GM12878 (cell line): ENCODE measurements at regions not wholly inside any gene's neighbourhood (a gene's known extent, or its start where the extent isn't known, plus 50 kb on each side); places are given as distances from the start of the nearest gene placed in this dataset.

ENCODE experiments used
- ATAC-seq: fragments of 200-7000 bp; cut with Tn5 transposase; 3 replicates; pipeline ENCODE4 v1.9.1; 2020; ENCODE audit warnings: mild to moderate bottlenecking, moderate library complexity
- BruUV-seq: library from RNA; stranded (reverse); fragments of 400-500 nt; replicated peaks from 2 replicates; lab custom pipeline; 2021; lab: Mats Ljungman, UMichigan
- CTCF ChIA-PET: fragments of 300-600 bp; sonication (Branson Sonifier 250); formaldehyde crosslinking; extraction: SDS; loops from one replicate; lab custom pipeline; 2021; ENCODE audit warnings: inconsistent platforms; lab: Yijun Ruan, JAX
- POLR2A ChIA-PET: fragments of 350-600 bp; formaldehyde crosslinking; extraction: SDS; loops from one replicate; lab custom pipeline; 2021; ENCODE audit warnings: inconsistent platforms; lab: Charles Lee
- RAD21 ChIA-PET: fragments of 300-600 bp; sonication (Branson Sonifier 250); formaldehyde crosslinking; loops from one replicate; lab custom pipeline; 2023; ENCODE audit warnings: antibody characterized with exemption; ENCODE audit not compliant: unreplicated experiment; lab: Charles Lee
- SMC1A ChIA-PET: fragments of 300-600 bp; sonication (Branson Sonifier 250); formaldehyde crosslinking; loops from one replicate; lab custom pipeline; 2023; ENCODE audit not compliant: unreplicated experiment, uncharacterized antibody; lab: Charles Lee
- DNase-seq: peaks from one replicate; pipeline ENCODE4 v3.0.0-alpha.2; 2011; ENCODE audit warnings: low read depth, low spot score
- FAIRE-seq: peaks from 3 replicates; lab custom pipeline; 2011; peaks lifted over from hg19 to GRCh38; lab: Jason Lieb, UNC
- H2AFZ ChIP-seq: 2 replicates; pipeline ENCODE4 v1.6.0; 2011; ENCODE audit warnings: low read depth, low read length, control low read depth; ENCODE audit not compliant: control insufficient read depth
- H3K27ac ChIP-seq: 2 replicates; pipeline ENCODE4 v1.5.1; 2011; ENCODE audit warnings: control low read depth; ENCODE audit not compliant: control insufficient read depth, insufficient read depth
- H3K27me3 ChIP-seq, 2 experiments: replicated peaks in 1 of 2; 2 replicates each; pipeline versions ENCODE4 v1.6.0 to v1.6.1; 2011; ENCODE audit warnings: low read length in 1 of 2; ENCODE audit not compliant: control insufficient read depth in 2 of 2, insufficient read depth in 2 of 2
- H3K36me3 ChIP-seq, 2 experiments: 2 replicates each; pipeline ENCODE4 v1.5.1; 2011; ENCODE audit warnings: low read length in 1 of 2; ENCODE audit not compliant: control insufficient read depth in 2 of 2, insufficient read depth in 2 of 2
- H3K4me1 ChIP-seq: 2 replicates; pipeline ENCODE4 v1.6.1; 2011; ENCODE audit warnings: mild to moderate bottlenecking, low read length, moderate library complexity, mixed read lengths; ENCODE audit not compliant: control insufficient read depth, insufficient read depth
- H3K4me2 ChIP-seq: 2 replicates; pipeline ENCODE4 v1.6.0; 2011; ENCODE audit warnings: control low read depth; ENCODE audit not compliant: control insufficient read depth, insufficient read depth
- H3K4me3 ChIP-seq: fragments of 200-600 bp; sonication (generic); 2 replicates; pipeline ENCODE4 v1.5.1; 2016
- H3K79me2 ChIP-seq: 2 replicates; pipeline ENCODE4 v1.6.0; 2011; ENCODE audit warnings: low read length; ENCODE audit not compliant: control insufficient read depth, insufficient read depth
- H3K9ac ChIP-seq: 2 replicates; pipeline ENCODE4 v1.8.0; 2011; ENCODE audit warnings: low read length, control low read depth, mixed read lengths; ENCODE audit not compliant: control insufficient read depth, insufficient read depth
- H3K9me3 ChIP-seq: replicated peaks from 3 replicates; pipeline ENCODE4 v1.5.1; 2011; ENCODE audit warnings: mild to moderate bottlenecking, low read length; ENCODE audit not compliant: control insufficient read depth, insufficient read depth
- H4K20me1 ChIP-seq: 2 replicates; pipeline ENCODE4 v1.6.0; 2011; ENCODE audit not compliant: control insufficient read depth, insufficient read depth
- ASH2L ChIP-seq: fragments of 300-600, 200-600 bp; sonication (generic); IDR thresholded peaks from 2 replicates; pipeline ENCODE4 v1.6.1; 2017; ENCODE audit warnings: low read depth, mild to moderate bottlenecking, borderline replicate concordance
- BCLAF1 ChIP-seq: fragments of 450-650 bp; IDR thresholded peaks from 2 replicates; pipeline ENCODE4 v1.6.1; 2017; ENCODE audit warnings: antibody characterized with exemption, mild to moderate bottlenecking, moderate library complexity
- GATAD2B ChIP-seq: fragments of 450-650 bp; conservative IDR thresholded peaks from 2 replicates; pipeline ENCODE4 v1.6.1; 2017; ENCODE audit warnings: low read depth, mild to moderate bottlenecking, moderate library complexity
- NFXL1 ChIP-seq: fragments of 450-650 bp; IDR thresholded peaks from 2 replicates; pipeline ENCODE4 v1.6.1; 2017; ENCODE audit warnings: antibody characterized with exemption, mild to moderate bottlenecking, borderline replicate concordance
- TCF12 ChIP-seq: IDR thresholded peaks from 2 replicates; pipeline ENCODE4 v1.6.1; 2011; ENCODE audit warnings: low read depth, mild to moderate bottlenecking, low read length
- ZBTB11 ChIP-seq: fragments of 450-650 bp; formaldehyde crosslinking; IDR thresholded peaks from 2 replicates; pipeline ENCODE4 v1.5.0; 2022; ENCODE audit warnings: mild to moderate bottlenecking, missing genetic modification characterization
- WGBS: methylation state at CpG from one replicate; pipeline ENCODE4 v1.1.6; 2016; ENCODE audit warnings: low lambda C conversion rate; ENCODE audit not compliant: insufficient replicate concordance, insufficient coverage; ENCODE audit errors: missing lambda C conversion rate; 5-methylcytosine and 5-hydroxymethylcytosine counted together
- in situ Hi-C: fragments of 300-500 bp; cut with MboI; formaldehyde crosslinking; loops from 9 replicates; pipeline ENCODE4 v1.14.3; 2018; ENCODE audit warnings: mixed read lengths
- intact Hi-C: fragments of 100-400 bp; cut with micrococcal nuclease; formaldehyde crosslinking; loops from one replicate; pipeline ENCODE4 v1.14.2; 2022; ENCODE audit not compliant: unreplicated experiment

GRCh38 chr4:186015212-186015817 lies 53.6 kb upstream of the TLR3 start:
- ChIA-PET SMC1A (no interaction called here), POLR2A (no interaction called here), RAD21 (no interaction called here), CTCF (interaction anchor here (0.7 kb wide), 1 partner anchor 953 kb away, joined by 3 read pairs; no protein-coding TSS in a partner anchor)
- H3K9ac ChIP-seq = no peak overlapping the region
- H3K27ac ChIP-seq = no peak overlapping the region
- H3K4me3 ChIP-seq = no peak overlapping the region
- no peak for ATAC-seq
- BruUV-seq = no TSS peak
- intact Hi-C loops (no loop called here), in situ Hi-C loops (no loop called here)
- no peaks in the 10 kb centered on the region for H3K4me1 ChIP-seq
- H3K4me2 ChIP-seq = no peak overlapping the region
- no peak overlapping the region for H2AFZ ChIP-seq
- 46% methylated on average over 12 of the region's 12 CpGs for WGBS
- TF ChIP-seq GATAD2B (no peak), ZBTB11 (CRISPR knock-in tag) (no peak), NFXL1 (no peak), BCLAF1 (no peak), TCF12 (no peak), ASH2L (no peak)
- no peaks in the 10 kb centered on the region for H3K79me2 ChIP-seq
- DNase-seq = no peak
- no peaks in the 10 kb centered on the region for H3K9me3 ChIP-seq
- no peak for FAIRE-seq
- H3K36me3 ChIP-seq = no peaks in the 10 kb centered on the region
- no peaks in the 10 kb centered on the region for H4K20me1 ChIP-seq
- H3K27me3 ChIP-seq = no peaks in the 10 kb centered on the region; a peak in 1 of 4 replicates
